NCI-H2171 (cell line): ENCODE measurements at regions not wholly inside any gene's neighbourhood (a gene's known extent, or its start where the extent isn't known, plus 50 kb on each side); places are given as distances from the start of the nearest gene placed in this dataset.
"Not testable (repeated sequence)": the region's sequence is repeated elsewhere in the genome, so short reads cannot be mapped to it uniquely, and the experiment has no call there.

ENCODE experiments used
- DNase-seq: peaks from one replicate; lab custom pipeline; 2025; lab: John Stamatoyannopoulos, UW

- no peak for DNase-seq
Measured at GRCh38 chr4:120636120-120636630, 286.4 kb downstream of the PRDM5 start.

GRCh38 chr4:120633810-120634209, 288.7 kb downstream of the PRDM5 start:
- DNase-seq = no peak

- no peak for DNase-seq
Measured at GRCh38 chr4:120630427-120630826, 292.1 kb downstream of the PRDM5 start.

GRCh38 chr4:120629546-120630108, 292.9 kb downstream of the PRDM5 start:
- DNase-seq = no peak

GRCh38 chr4:120622601-120623000, 299.9 kb downstream of the PRDM5 start:
- no peak for DNase-seq

- DNase-seq = no peak
Measured at GRCh38 chr4:120617171-120617570, 305.4 kb downstream of the PRDM5 start.

- no peak for DNase-seq
Measured at GRCh38 chr4:120616041-120616440, 306.5 kb downstream of the PRDM5 start.

GRCh38 chr4:120613778-120614177, 308.7 kb downstream of the PRDM5 start:
- DNase-seq = no peak

- no peak for DNase-seq
Measured at GRCh38 chr4:120611092-120611491, 311.4 kb downstream of the PRDM5 start.

GRCh38 chr4:120591038-120591437, 331.5 kb downstream of the PRDM5 start:
- no peak for DNase-seq

- DNase-seq = no peak
Measured at GRCh38 chr4:120589787-120590186, 332.7 kb downstream of the PRDM5 start.

GRCh38 chr4:120568731-120569130, 353.8 kb downstream of the PRDM5 start:
- no peak for DNase-seq

- no peak for DNase-seq
Measured at GRCh38 chr4:120561648-120562047, 360.9 kb downstream of the PRDM5 start.

GRCh38 chr4:120557372-120557771, 365.2 kb downstream of the PRDM5 start:
- no peak for DNase-seq

GRCh38 chr4:120555058-120555457, 367.5 kb downstream of the PRDM5 start:
- DNase-seq = no peak

GRCh38 chr4:120554086-120554485, 368.4 kb downstream of the PRDM5 start:
- no peak for DNase-seq

GRCh38 chr4:120550624-120551220, 371.8 kb downstream of the PRDM5 start:
- DNase-seq = not testable (repeated sequence)

GRCh38 chr4:120549011-120549570, 373.4 kb downstream of the PRDM5 start:
- DNase-seq = no peak

GRCh38 chr4:120545391-120545790, 377.1 kb downstream of the PRDM5 start:
- no peak for DNase-seq

GRCh38 chr4:120544838-120545237, 377.7 kb downstream of the PRDM5 start:
- DNase-seq = no peak

GRCh38 chr4:120540625-120541024, 381.9 kb downstream of the PRDM5 start:
- no peak for DNase-seq

GRCh38 chr4:120536884-120537283, 385.6 kb downstream of the PRDM5 start:
- DNase-seq = no peak

GRCh38 chr4:120528428-120528827, 394.1 kb downstream of the PRDM5 start:
- no peak for DNase-seq

GRCh38 chr4:120526033-120526432, 396.5 kb downstream of the PRDM5 start:
- no peak for DNase-seq
